DOHH2 (cell line): ENCODE measurements at regions not wholly inside any gene's neighbourhood (a gene's known extent, or its start where the extent isn't known, plus 50 kb on each side); places are given as distances from the start of the nearest gene placed in this dataset.

Experiments
- H3F3A ChIP-seq: fragments of 200-600 bp; sonication (generic), shearing (Covaris generic); 2 replicates; pipeline ENCODE4 v1.6.0; 2016; ENCODE audit warnings: antibody characterized with exemption, mild to moderate bottlenecking; ENCODE audit not compliant: control insufficient read depth, insufficient read depth
- H3K27ac ChIP-seq: fragments of 200-600 bp; sonication (generic); 2 replicates; pipeline ENCODE4 v1.5.1; 2014; ENCODE audit warnings: low read depth, mild to moderate bottlenecking, low read length, moderate library complexity
- H3K27me3 ChIP-seq: fragments of 200-600 bp; sonication (generic); 2 replicates; pipeline ENCODE4 v1.6.1; 2014; ENCODE audit warnings: mild to moderate bottlenecking, low read length, mixed read lengths; ENCODE audit not compliant: control insufficient read depth
- H3K36me3 ChIP-seq: fragments of 200-600 bp; sonication (generic); 2 replicates; pipeline ENCODE4 v1.6.1; 2014; ENCODE audit warnings: mild to moderate bottlenecking, low read length, moderate library complexity, mixed read lengths; ENCODE audit not compliant: control insufficient read depth
- H3K4me1 ChIP-seq: fragments of 200-600 bp; sonication (generic); 2 replicates; pipeline ENCODE4 v1.6.1; 2014; ENCODE audit warnings: mild to moderate bottlenecking, low read length, mixed read lengths; ENCODE audit not compliant: control insufficient read depth
- H3K4me2 ChIP-seq: fragments of 200-600 bp; sonication (generic); 2 replicates; pipeline ENCODE4 v1.6.0; 2014; ENCODE audit warnings: mild to moderate bottlenecking, low read length, moderate library complexity
- H3K4me3 ChIP-seq: fragments of 200-600 bp; sonication (generic); 2 replicates; pipeline ENCODE4 v1.5.1; 2014; ENCODE audit warnings: mild to moderate bottlenecking, low read length, mixed read lengths
- H3K79me2 ChIP-seq: fragments of 200-600 bp; sonication (generic); 2 replicates; pipeline ENCODE4 v1.6.1; 2014; ENCODE audit warnings: mild to moderate bottlenecking, low read length, mixed read lengths; ENCODE audit not compliant: control insufficient read depth
- H3K9me2 ChIP-seq: fragments of 200-600 bp; sonication (generic); replicated peaks from 2 replicates; pipeline ENCODE4 v1.6.1; 2014; ENCODE audit warnings: mild to moderate bottlenecking, low read length, mixed read lengths; ENCODE audit not compliant: control insufficient read depth
- H3K9me3 ChIP-seq: fragments of 200-600 bp; sonication (generic); 2 replicates; pipeline ENCODE4 v1.6.1; 2014; ENCODE audit warnings: antibody characterized with exemption, low read length, mixed read lengths; ENCODE audit not compliant: control insufficient read depth, insufficient read depth
- H4K20me1 ChIP-seq: fragments of 200-600 bp; sonication (generic); 2 replicates; pipeline ENCODE4 v1.6.0; 2014; ENCODE audit warnings: low read depth, mild to moderate bottlenecking, antibody characterized with exemption, low read length, moderate library complexity; ENCODE audit not compliant: control insufficient read depth, insufficient read depth
- EZH2phosphoT487 ChIP-seq: fragments of 200-600 bp; sonication (generic); IDR thresholded peaks from 2 replicates; pipeline ENCODE4 v1.6.1; 2017; ENCODE audit warnings: borderline replicate concordance, mild to moderate bottlenecking, antibody characterized with exemption, low read length, moderate library complexity, mixed read lengths
- TF ChIP-seq, protein P1 (sequence below): fragments of 200-600 bp; sonication (generic); IDR thresholded peaks from one replicate; pipeline ENCODE4 v1.5.1; 2014; ENCODE audit warnings: antibody characterized with exemption, mild to moderate bottlenecking, low read depth, low read length; ENCODE audit not compliant: poor library complexity, severe bottlenecking

GRCh38 chr2:121071034-121071504 lies 213.9 kb downstream of the TFCP2L1 start:
- H3K4me3 ChIP-seq = no peak overlapping the region
- no peaks in the 10 kb centered on the region for H3F3A ChIP-seq
- H3K27ac ChIP-seq = no peak overlapping the region
- H3K79me2 ChIP-seq = no peaks in the 10 kb centered on the region
- H3K9me2 ChIP-seq = no peaks in the 10 kb centered on the region
- no peaks in the 10 kb centered on the region for H3K36me3 ChIP-seq
- no peaks in the 10 kb centered on the region for H3K9me3 ChIP-seq
- peaks cover 17% of the 10 kb centered on the region for H3K27me3 ChIP-seq
- H3K4me2 ChIP-seq = no peak overlapping the region
- H4K20me1 ChIP-seq = no peaks in the 10 kb centered on the region
- TF ChIP-seq EZH2phosphoT487 = no peak
- TF ChIP-seq, protein P1, sequence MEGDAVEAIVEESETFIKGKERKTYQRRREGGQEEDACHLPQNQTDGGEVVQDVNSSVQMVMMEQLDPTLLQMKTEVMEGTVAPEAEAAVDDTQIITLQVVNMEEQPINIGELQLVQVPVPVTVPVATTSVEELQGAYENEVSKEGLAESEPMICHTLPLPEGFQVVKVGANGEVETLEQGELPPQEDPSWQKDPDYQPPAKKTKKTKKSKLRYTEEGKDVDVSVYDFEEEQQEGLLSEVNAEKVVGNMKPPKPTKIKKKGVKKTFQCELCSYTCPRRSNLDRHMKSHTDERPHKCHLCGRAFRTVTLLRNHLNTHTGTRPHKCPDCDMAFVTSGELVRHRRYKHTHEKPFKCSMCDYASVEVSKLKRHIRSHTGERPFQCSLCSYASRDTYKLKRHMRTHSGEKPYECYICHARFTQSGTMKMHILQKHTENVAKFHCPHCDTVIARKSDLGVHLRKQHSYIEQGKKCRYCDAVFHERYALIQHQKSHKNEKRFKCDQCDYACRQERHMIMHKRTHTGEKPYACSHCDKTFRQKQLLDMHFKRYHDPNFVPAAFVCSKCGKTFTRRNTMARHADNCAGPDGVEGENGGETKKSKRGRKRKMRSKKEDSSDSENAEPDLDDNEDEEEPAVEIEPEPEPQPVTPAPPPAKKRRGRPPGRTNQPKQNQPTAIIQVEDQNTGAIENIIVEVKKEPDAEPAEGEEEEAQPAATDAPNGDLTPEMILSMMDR = peak; percentile 90
- H3K4me1 ChIP-seq = peaks cover 7% of the 10 kb centered on the region; the same call in 1 of the 2 replicates

GRCh38 chr2:121072784-121073183 lies 212.2 kb downstream of the TFCP2L1 start:
- TF ChIP-seq, protein P1 = no peak
- TF ChIP-seq EZH2phosphoT487 = no peak
- no peaks in the 10 kb centered on the region for H3K9me3 ChIP-seq
- no peaks in the 10 kb centered on the region for H3F3A ChIP-seq
- H3K9me2 ChIP-seq = no peaks in the 10 kb centered on the region
- H3K27me3 ChIP-seq = peaks cover 22% of the 10 kb centered on the region
- H4K20me1 ChIP-seq = no peaks in the 10 kb centered on the region
- no peak overlapping the region for H3K4me2 ChIP-seq
- H3K4me1 ChIP-seq = peaks cover 8% of the 10 kb centered on the region; the same call in 1 of the 2 replicates
- no peaks in the 10 kb centered on the region for H3K79me2 ChIP-seq
- H3K27ac ChIP-seq = no peak overlapping the region
- H3K36me3 ChIP-seq = no peaks in the 10 kb centered on the region
- no peak overlapping the region for H3K4me3 ChIP-seq

DNA sequence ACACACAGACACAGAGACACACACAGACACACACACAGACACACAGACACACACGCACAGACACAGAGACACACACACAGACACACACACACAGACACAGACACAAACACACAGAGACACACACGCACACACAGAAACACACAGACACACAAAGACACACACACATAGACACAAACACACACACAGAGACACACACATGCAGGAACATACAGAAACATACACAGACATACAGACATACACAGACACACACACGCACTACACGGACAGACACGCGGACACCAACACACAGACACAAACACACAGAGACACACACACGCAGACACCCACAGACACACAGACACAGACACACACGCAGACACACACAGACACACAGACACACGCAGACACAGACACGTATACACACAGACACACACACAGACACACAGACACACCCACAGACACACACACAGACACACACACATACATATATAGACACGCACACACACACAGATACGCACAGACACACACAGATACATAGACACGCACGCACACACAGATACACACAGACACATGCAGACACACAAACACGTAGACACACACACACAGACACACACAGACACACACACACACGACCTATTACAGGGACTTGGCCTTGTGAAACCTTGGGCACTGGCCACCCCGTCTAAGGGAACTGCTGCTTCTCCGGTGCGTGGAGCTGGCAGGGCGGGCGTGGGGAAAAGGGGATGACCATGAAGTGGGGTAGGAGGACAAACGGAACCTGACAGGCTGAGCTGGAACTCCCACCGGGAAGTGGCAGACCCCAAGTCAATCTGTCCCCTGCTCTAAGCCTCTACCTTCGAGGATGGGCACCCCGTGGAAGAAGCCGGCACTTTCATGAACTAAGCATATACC lies 211.4 kb downstream of the TFCP2L1 start:
- H3K4me3 ChIP-seq = no peak overlapping the region
- H3K27ac ChIP-seq = no peak overlapping the region
- no peaks in the 10 kb centered on the region for H3K79me2 ChIP-seq
- H3K27me3 ChIP-seq = peaks cover 22% of the 10 kb centered on the region
- TF ChIP-seq EZH2phosphoT487 = no peak
- TF ChIP-seq, protein P1 = no peak
- no peaks in the 10 kb centered on the region for H3K36me3 ChIP-seq
- H3K9me3 ChIP-seq = no peaks in the 10 kb centered on the region
- no peaks in the 10 kb centered on the region for H4K20me1 ChIP-seq
- no peak overlapping the region for H3K4me2 ChIP-seq
- peaks cover 8% of the 10 kb centered on the region; the same call in 1 of the 2 replicates for H3K4me1 ChIP-seq
- H3F3A ChIP-seq = no peaks in the 10 kb centered on the region
- no peaks in the 10 kb centered on the region for H3K9me2 ChIP-seq
